Ectodermal cell (in vitro differentiated cells): ENCODE measurements at regions not wholly inside any gene's neighbourhood (a gene's known extent, or its start where the extent isn't known, plus 50 kb on each side); places are given as distances from the start of the nearest gene placed in this dataset.

Experiments used
- H3K27ac ChIP-seq: 2 replicates; pipeline ENCODE4 v1.7.0; 2013; ENCODE audit warnings: mild to moderate bottlenecking, low read depth, low read length; ENCODE audit not compliant: insufficient read depth, poor library complexity, severe bottlenecking
- H3K27me3 ChIP-seq: 2 replicates; pipeline ENCODE4 v1.7.0; 2013; ENCODE audit warnings: mild to moderate bottlenecking, low read length; ENCODE audit not compliant: insufficient read depth, control insufficient read depth, poor library complexity, severe bottlenecking
- H3K36me3 ChIP-seq: one replicate; pipeline ENCODE4 v1.7.0; 2013; ENCODE audit warnings: low read length; ENCODE audit not compliant: control insufficient read depth, insufficient read depth
- H3K4me1 ChIP-seq: one replicate; pipeline ENCODE4 v1.7.0; 2013; ENCODE audit warnings: low read length; ENCODE audit not compliant: control insufficient read depth, insufficient read depth
- H3K4me3 ChIP-seq: 2 replicates; pipeline ENCODE4 v1.7.0; 2013; ENCODE audit warnings: low read depth, low read length, control low read depth; ENCODE audit not compliant: insufficient read depth
- H3K9me3 ChIP-seq: 2 replicates; pipeline ENCODE4 v1.7.0; 2013; ENCODE audit warnings: mild to moderate bottlenecking, low read length, moderate library complexity; ENCODE audit not compliant: control insufficient read depth
- WGBS, 2 experiments: methylation state at CpG; one replicate each; pipeline ENCODE4 v1.1.7; 2013; ENCODE audit warnings: missing lambda C conversion rate in 2 of 2; 5-methylcytosine and 5-hydroxymethylcytosine counted together

- Histone ChIP-seq H3K9me3 (peaks cover 3% of the 10 kb centered on the region), H3K27me3 (no peaks in the 10 kb centered on the region), H3K4me1 (peaks cover 11% of the 10 kb centered on the region), H3K4me3 (no peak overlapping the region), H3K36me3 (no peaks in the 10 kb centered on the region), H3K27ac (no peak overlapping the region)
- 93 to 95% methylated on average over 13 of the region's 13 CpGs for WGBS, 2 experiments
Measured at GRCh38 chr6:167577891-167578361, 248.8 kb upstream of the AFDN start.

GRCh38 chr6:167578371-167578901 lies 248.3 kb upstream of the AFDN start:
- Histone ChIP-seq H3K36me3 (no peaks in the 10 kb centered on the region), H3K27ac (no peak overlapping the region), H3K4me3 (no peak overlapping the region), H3K27me3 (no peaks in the 10 kb centered on the region), H3K9me3 (peaks cover 3% of the 10 kb centered on the region), H3K4me1 (peaks cover 6% of the 10 kb centered on the region)
- WGBS, 2 experiments: 94 to 96% methylated on average over 16 of the region's 16 CpGs

GRCh38 chr6:167579806-167580618 lies 246.7 kb upstream of the AFDN start:
- no peaks in the 10 kb centered on the region for H3K4me1 ChIP-seq
- no peak overlapping the region for H3K27ac ChIP-seq
- H3K27me3 ChIP-seq: no peaks in the 10 kb centered on the region
- no peak overlapping the region for H3K4me3 ChIP-seq
- H3K36me3 ChIP-seq: no peaks in the 10 kb centered on the region
- WGBS, 2 experiments: 81 to 89% methylated on average over 5 to 6 of the region's 9 CpGs
- H3K9me3 ChIP-seq: peaks cover 3% of the 10 kb centered on the region

GRCh38 chr6:167580619-167580911 lies 246.1 kb upstream of the AFDN start:
- no peaks in the 10 kb centered on the region for H3K36me3 ChIP-seq
- no peaks in the 10 kb centered on the region for H3K27me3 ChIP-seq
- WGBS, 2 experiments: 91 to 93% methylated on average over 3 to 4 of the region's 4 CpGs
- H3K4me1 ChIP-seq: no peaks in the 10 kb centered on the region
- H3K27ac ChIP-seq: no peak overlapping the region
- H3K9me3 ChIP-seq: peaks cover 3% of the 10 kb centered on the region
- H3K4me3 ChIP-seq: no peak overlapping the region

GRCh38 chr6:167581637-167582036 lies 245.1 kb upstream of the AFDN start:
- Histone ChIP-seq H3K27ac (no peak overlapping the region), H3K4me1 (no peaks in the 10 kb centered on the region), H3K36me3 (peaks cover 2% of the 10 kb centered on the region), H3K27me3 (no peaks in the 10 kb centered on the region), H3K4me3 (no peak overlapping the region), H3K9me3 (peaks cover 5% of the 10 kb centered on the region)
- 95 to 97% methylated on average over 6 of the region's 6 CpGs for WGBS, 2 experiments

- peaks cover 5% of the 10 kb centered on the region for H3K9me3 ChIP-seq
- H3K4me1 ChIP-seq: peaks cover 5% of the 10 kb centered on the region
- 97 to 100% methylated on average over 2 of the region's 2 CpGs for WGBS, 2 experiments
- no peak overlapping the region for H3K4me3 ChIP-seq
- peaks cover 4% of the 10 kb centered on the region for H3K36me3 ChIP-seq
- H3K27me3 ChIP-seq: no peaks in the 10 kb centered on the region
- no peak overlapping the region for H3K27ac ChIP-seq
Measured at GRCh38 chr6:167583412-167583811, 243.3 kb upstream of the AFDN start.

GRCh38 chr6:167588181-167588919 lies 238.4 kb upstream of the AFDN start:
- Histone ChIP-seq H3K4me3 (no peak overlapping the region), H3K9me3 (peaks cover 2% of the 10 kb centered on the region), H3K27me3 (no peaks in the 10 kb centered on the region), H3K27ac (peak overlapping the region; percentile 50), H3K36me3 (peaks cover 4% of the 10 kb centered on the region), H3K4me1 (peaks cover 5% of the 10 kb centered on the region)
- WGBS, 2 experiments: 90% methylated on average over 20 of the region's 20 CpGs

- Histone ChIP-seq H3K27me3 (no peaks in the 10 kb centered on the region), H3K36me3 (peaks cover 4% of the 10 kb centered on the region), H3K4me1 (peaks cover 5% of the 10 kb centered on the region), H3K4me3 (no peak overlapping the region), H3K27ac (no peak overlapping the region), H3K9me3 (peaks cover 2% of the 10 kb centered on the region)
- WGBS, 2 experiments: 92 to 95% methylated on average over 18 of the region's 18 CpGs
Measured at GRCh38 chr6:167588920-167589614, 237.6 kb upstream of the AFDN start.

GRCh38 chr6:167589615-167589940 lies 237.1 kb upstream of the AFDN start:
- WGBS, 2 experiments: 93 to 95% methylated on average over 10 of the region's 10 CpGs
- Histone ChIP-seq H3K4me3 (no peak overlapping the region), H3K9me3 (peaks cover 2% of the 10 kb centered on the region), H3K27me3 (no peaks in the 10 kb centered on the region), H3K27ac (no peak overlapping the region), H3K36me3 (peaks cover 4% of the 10 kb centered on the region), H3K4me1 (peaks cover 5% of the 10 kb centered on the region)

- Histone ChIP-seq H3K4me3 (no peak overlapping the region), H3K9me3 (peaks cover 2% of the 10 kb centered on the region), H3K27ac (no peak overlapping the region), H3K36me3 (peaks cover 4% of the 10 kb centered on the region), H3K4me1 (peaks cover 5% of the 10 kb centered on the region), H3K27me3 (no peaks in the 10 kb centered on the region)
- 94 to 96% methylated on average over 3 of the region's 3 CpGs for WGBS, 2 experiments
Measured at GRCh38 chr6:167590193-167590592, 236.5 kb upstream of the AFDN start.
